ENCODE measurements at regions not wholly inside any gene's neighbourhood (a gene's known extent, or its start where the extent isn't known, plus 50 kb on each side); places are given as distances from the start of the nearest gene placed in this dataset.

DNA sequence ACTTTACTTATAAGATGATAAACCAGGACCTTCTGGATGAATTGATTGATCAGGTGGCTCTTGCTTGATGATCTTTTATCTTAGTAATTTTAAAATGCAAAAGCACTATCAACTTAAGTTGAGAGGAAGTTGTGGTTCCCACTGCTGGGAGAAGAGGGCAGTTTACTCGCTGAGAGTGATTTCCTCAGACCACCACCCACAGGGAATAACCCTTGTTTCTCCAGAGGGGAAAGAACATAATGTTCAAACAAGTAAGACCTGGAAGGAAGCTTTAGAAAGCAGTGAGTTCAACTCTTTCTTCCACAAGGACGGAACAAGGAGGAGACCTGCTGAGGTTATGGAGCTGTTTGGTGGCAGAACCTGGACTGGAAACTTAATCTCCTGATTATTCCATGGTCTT is 138.7 kb downstream of the FAM204A start:
- TF ChIP-seq, protein P1, sequence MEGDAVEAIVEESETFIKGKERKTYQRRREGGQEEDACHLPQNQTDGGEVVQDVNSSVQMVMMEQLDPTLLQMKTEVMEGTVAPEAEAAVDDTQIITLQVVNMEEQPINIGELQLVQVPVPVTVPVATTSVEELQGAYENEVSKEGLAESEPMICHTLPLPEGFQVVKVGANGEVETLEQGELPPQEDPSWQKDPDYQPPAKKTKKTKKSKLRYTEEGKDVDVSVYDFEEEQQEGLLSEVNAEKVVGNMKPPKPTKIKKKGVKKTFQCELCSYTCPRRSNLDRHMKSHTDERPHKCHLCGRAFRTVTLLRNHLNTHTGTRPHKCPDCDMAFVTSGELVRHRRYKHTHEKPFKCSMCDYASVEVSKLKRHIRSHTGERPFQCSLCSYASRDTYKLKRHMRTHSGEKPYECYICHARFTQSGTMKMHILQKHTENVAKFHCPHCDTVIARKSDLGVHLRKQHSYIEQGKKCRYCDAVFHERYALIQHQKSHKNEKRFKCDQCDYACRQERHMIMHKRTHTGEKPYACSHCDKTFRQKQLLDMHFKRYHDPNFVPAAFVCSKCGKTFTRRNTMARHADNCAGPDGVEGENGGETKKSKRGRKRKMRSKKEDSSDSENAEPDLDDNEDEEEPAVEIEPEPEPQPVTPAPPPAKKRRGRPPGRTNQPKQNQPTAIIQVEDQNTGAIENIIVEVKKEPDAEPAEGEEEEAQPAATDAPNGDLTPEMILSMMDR (IDR thresholded peaks at IDR 0.05) = no peak
- TF ChIP-seq JUND (IDR thresholded peaks at IDR 0.05) = no peak
- TF ChIP-seq, protein P2, sequence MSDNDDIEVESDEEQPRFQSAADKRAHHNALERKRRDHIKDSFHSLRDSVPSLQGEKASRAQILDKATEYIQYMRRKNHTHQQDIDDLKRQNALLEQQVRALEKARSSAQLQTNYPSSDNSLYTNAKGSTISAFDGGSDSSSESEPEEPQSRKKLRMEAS (IDR thresholded peaks at IDR 0.05; ENCODE audit: low read depth) = no peak
- TF ChIP-seq, protein P3, sequence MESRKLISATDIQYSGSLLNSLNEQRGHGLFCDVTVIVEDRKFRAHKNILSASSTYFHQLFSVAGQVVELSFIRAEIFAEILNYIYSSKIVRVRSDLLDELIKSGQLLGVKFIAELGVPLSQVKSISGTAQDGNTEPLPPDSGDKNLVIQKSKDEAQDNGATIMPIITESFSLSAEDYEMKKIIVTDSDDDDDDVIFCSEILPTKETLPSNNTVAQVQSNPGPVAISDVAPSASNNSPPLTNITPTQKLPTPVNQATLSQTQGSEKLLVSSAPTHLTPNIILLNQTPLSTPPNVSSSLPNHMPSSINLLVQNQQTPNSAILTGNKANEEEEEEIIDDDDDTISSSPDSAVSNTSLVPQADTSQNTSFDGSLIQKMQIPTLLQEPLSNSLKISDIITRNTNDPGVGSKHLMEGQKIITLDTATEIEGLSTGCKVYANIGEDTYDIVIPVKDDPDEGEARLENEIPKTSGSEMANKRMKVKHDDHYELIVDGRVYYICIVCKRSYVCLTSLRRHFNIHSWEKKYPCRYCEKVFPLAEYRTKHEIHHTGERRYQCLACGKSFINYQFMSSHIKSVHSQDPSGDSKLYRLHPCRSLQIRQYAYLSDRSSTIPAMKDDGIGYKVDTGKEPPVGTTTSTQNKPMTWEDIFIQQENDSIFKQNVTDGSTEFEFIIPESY (IDR thresholded peaks at IDR 0.05; ENCODE audit: borderline replicate concordance, low read depth) = no peak
- TF ChIP-seq MXI1 (IDR thresholded peaks at IDR 0.05; ENCODE audit: low read depth, low read length) = no peak
- TF ChIP-seq, protein P4, sequence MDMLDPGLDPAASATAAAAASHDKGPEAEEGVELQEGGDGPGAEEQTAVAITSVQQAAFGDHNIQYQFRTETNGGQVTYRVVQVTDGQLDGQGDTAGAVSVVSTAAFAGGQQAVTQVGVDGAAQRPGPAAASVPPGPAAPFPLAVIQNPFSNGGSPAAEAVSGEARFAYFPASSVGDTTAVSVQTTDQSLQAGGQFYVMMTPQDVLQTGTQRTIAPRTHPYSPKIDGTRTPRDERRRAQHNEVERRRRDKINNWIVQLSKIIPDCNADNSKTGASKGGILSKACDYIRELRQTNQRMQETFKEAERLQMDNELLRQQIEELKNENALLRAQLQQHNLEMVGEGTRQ (IDR thresholded peaks at IDR 0.05; ENCODE audit: borderline replicate concordance, low read depth, low read length) = no peak
- TF ChIP-seq, protein P5, sequence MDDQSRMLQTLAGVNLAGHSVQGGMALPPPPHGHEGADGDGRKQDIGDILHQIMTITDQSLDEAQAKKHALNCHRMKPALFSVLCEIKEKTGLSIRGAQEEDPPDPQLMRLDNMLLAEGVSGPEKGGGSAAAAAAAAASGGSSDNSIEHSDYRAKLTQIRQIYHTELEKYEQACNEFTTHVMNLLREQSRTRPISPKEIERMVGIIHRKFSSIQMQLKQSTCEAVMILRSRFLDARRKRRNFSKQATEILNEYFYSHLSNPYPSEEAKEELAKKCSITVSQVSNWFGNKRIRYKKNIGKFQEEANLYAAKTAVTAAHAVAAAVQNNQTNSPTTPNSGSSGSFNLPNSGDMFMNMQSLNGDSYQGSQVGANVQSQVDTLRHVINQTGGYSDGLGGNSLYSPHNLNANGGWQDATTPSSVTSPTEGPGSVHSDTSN (IDR thresholded peaks at IDR 0.05) = no peak

Data from SK-N-SH (cell line).